ENCODE measurements at regions not wholly inside any gene's neighbourhood (a gene's known extent, or its start where the extent isn't known, plus 50 kb on each side); places are given as distances from the start of the nearest gene placed in this dataset.

GRCh38 chr15:62785881-62786828 is 256.4 kb upstream of the TPM1 start:
- DNase-seq (ENCODE audit: low read depth in 1 of 2, low spot score in 1 of 2): no peak
- Histone ChIP-seq H3K27me3 (ENCODE audit: insufficient read depth, poor library complexity, severe bottlenecking) (peaks cover 3% of the 10 kb centered on the region), H3K27ac (replicated peaks) (no peak overlapping the region), H3K4me3 (replicated peaks; ENCODE audit: insufficient read depth, low read length) (no peak overlapping the region)
- TF ChIP-seq SPI1 (IDR thresholded peaks at IDR 0.05; ENCODE audit: borderline replicate concordance, low read depth) (no peak), GABPA (IDR thresholded peaks at IDR 0.05; ENCODE audit: low read depth) (no peak), REST (IDR thresholded peaks at IDR 0.05; ENCODE audit: insufficient replicate concordance, low read depth) (no peak), CTCF (IDR thresholded peaks at IDR 0.05; ENCODE audit: insufficient read depth, low read length) (no peak)

GRCh38 chr15:62787401-62787800 is 255.1 kb upstream of the TPM1 start:
- Histone ChIP-seq H3K4me3 (replicated peaks; ENCODE audit: insufficient read depth, low read length) (no peak overlapping the region), H3K27me3 (ENCODE audit: insufficient read depth, poor library complexity, severe bottlenecking) (peaks cover 3% of the 10 kb centered on the region), H3K27ac (replicated peaks) (no peak overlapping the region)
- TF ChIP-seq GABPA (IDR thresholded peaks at IDR 0.05; ENCODE audit: low read depth): no peak
- TF ChIP-seq SPI1 (IDR thresholded peaks at IDR 0.05; ENCODE audit: borderline replicate concordance, low read depth): no peak
- no peak for TF ChIP-seq REST (IDR thresholded peaks at IDR 0.05; ENCODE audit: insufficient replicate concordance, low read depth)
- no peak for TF ChIP-seq POLR2AphosphoS5 (IDR thresholded peaks at IDR 0.05; ENCODE audit: low read depth)
- TF ChIP-seq CTCF (IDR thresholded peaks at IDR 0.05; ENCODE audit: insufficient read depth, low read length): no peak
- no peak for DNase-seq (ENCODE audit: low read depth in 1 of 2, low spot score in 1 of 2)

GRCh38 chr15:62788224-62788623 is 254.3 kb upstream of the TPM1 start:
- peaks cover 3% of the 10 kb centered on the region for H3K27me3 ChIP-seq (ENCODE audit: insufficient read depth, poor library complexity, severe bottlenecking)
- TF ChIP-seq SPI1 (IDR thresholded peaks at IDR 0.05; ENCODE audit: borderline replicate concordance, low read depth) (no peak), CTCF (IDR thresholded peaks at IDR 0.05; ENCODE audit: insufficient read depth, low read length) (no peak), POLR2AphosphoS5 (IDR thresholded peaks at IDR 0.05; ENCODE audit: low read depth) (no peak), GABPA (IDR thresholded peaks at IDR 0.05; ENCODE audit: low read depth) (no peak), REST (IDR thresholded peaks at IDR 0.05; ENCODE audit: insufficient replicate concordance, low read depth) (no peak)
- DNase-seq (ENCODE audit: low read depth in 1 of 2, low spot score in 1 of 2): no peak
- H3K27ac ChIP-seq (replicated peaks): no peak overlapping the region
- H3K4me3 ChIP-seq (replicated peaks; ENCODE audit: insufficient read depth, low read length): no peak overlapping the region
